B cell (primary cell): ENCODE measurements at regions not wholly inside any gene's neighbourhood (a gene's known extent, or its start where the extent isn't known, plus 50 kb on each side); places are given as distances from the start of the nearest gene placed in this dataset.

Experiments used
- EZH2 ChIP-seq: IDR thresholded peaks from 2 replicates; pipeline ENCODE4 v1.6.1; 2012; ENCODE audit warnings: borderline replicate concordance, low read depth, mild to moderate bottlenecking, moderate library complexity, low read length; ENCODE audit not compliant: insufficient read depth, poor library complexity, severe bottlenecking
- TF ChIP-seq, protein P1 (sequence below): fragments of 200-600 bp; IDR thresholded peaks from one replicate; pipeline ENCODE4 v1.8.0; 2022; ENCODE audit warnings: antibody characterized with exemption, mild to moderate bottlenecking

DNA sequence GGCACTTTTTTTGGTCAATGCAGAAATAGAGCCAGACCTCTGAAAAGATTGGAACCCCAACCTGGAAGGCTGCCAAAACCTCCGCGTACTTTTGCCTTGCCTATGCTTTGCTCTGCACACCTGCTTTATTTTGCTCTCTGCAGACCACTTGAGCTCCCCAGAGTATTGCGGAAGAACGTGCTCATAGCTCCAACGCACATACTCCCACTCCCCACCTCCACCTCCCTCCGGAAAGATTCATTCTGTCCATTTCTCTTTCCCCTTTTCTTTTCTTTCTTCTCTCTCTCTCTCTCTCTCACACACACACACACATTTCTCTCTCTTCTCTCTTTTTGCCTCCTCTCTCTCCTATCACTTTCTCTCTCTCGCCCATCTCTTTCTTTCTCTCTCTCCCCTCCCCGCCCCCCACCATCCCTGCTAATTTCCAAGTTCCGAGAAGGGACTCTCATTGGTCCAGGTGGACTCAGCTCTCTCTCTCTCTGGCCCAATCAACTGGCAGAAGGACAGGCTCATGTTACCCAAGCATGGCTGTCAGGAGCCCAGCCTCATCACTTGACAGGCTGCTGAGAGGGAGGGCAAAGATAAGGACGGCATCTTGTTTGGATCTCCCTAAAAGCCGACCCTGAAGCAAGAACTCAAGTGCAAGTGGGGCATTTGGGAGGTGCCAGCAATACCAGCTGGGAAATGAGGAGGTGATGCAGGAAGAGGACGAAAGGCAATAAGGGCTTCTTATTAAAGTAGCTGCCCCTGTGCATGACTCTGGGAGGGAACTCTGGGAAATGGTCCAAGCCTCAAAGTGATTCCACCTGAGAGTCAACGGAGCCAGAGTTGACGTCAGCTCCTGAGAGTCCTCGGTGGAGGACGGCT, 246.1 kb downstream of the LY86 start:
- TF ChIP-seq, protein P1, sequence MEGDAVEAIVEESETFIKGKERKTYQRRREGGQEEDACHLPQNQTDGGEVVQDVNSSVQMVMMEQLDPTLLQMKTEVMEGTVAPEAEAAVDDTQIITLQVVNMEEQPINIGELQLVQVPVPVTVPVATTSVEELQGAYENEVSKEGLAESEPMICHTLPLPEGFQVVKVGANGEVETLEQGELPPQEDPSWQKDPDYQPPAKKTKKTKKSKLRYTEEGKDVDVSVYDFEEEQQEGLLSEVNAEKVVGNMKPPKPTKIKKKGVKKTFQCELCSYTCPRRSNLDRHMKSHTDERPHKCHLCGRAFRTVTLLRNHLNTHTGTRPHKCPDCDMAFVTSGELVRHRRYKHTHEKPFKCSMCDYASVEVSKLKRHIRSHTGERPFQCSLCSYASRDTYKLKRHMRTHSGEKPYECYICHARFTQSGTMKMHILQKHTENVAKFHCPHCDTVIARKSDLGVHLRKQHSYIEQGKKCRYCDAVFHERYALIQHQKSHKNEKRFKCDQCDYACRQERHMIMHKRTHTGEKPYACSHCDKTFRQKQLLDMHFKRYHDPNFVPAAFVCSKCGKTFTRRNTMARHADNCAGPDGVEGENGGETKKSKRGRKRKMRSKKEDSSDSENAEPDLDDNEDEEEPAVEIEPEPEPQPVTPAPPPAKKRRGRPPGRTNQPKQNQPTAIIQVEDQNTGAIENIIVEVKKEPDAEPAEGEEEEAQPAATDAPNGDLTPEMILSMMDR = no peak
- TF ChIP-seq EZH2 = no peak
